H1 (cell line): ENCODE measurements at regions not wholly inside any gene's neighbourhood (a gene's known extent, or its start where the extent isn't known, plus 50 kb on each side); places are given as distances from the start of the nearest gene placed in this dataset.

Source experiments
- CBX8 ChIP-seq: fragments of 300-800, 300-1000 bp; sonication (generic); IDR thresholded peaks from 2 replicates; pipeline ENCODE4 v1.7.1; 2016; ENCODE audit warnings: low read depth, low read length, borderline replicate concordance
- EZH2 ChIP-seq: fragments of 200-600 bp; sonication (generic); IDR thresholded peaks from 2 replicates; pipeline ENCODE4 v1.7.1; 2012; ENCODE audit warnings: low read depth, mild to moderate bottlenecking, moderate library complexity, low read length, inconsistent platforms; ENCODE audit not compliant: severe bottlenecking
- JUND ChIP-seq: IDR thresholded peaks from 2 replicates; pipeline ENCODE4 v1.6.1; 2011; ENCODE audit warnings: mild to moderate bottlenecking, improper control_type of control experiment, low read length
- RAD21 ChIP-seq, 2 experiments: IDR thresholded peaks in 1 of 2; conservative IDR thresholded peaks in 1 of 2; 2 replicates each; pipeline ENCODE4 v1.6.1; 2011; ENCODE audit warnings: low read depth in 2 of 2, low read length in 2 of 2, improper control_type of control experiment in 1 of 2, inconsistent platforms in 1 of 2, mild to moderate bottlenecking in 1 of 2, moderate library complexity in 1 of 2
- TF ChIP-seq, protein P1 (sequence below), 3 experiments: IDR thresholded peaks; 1 replicate in 2 of 3; 2 replicates in 1 of 3; pipeline versions ENCODE4 v1.5.1 to v1.6.1; 2011; ENCODE audit warnings: low read length in 3 of 3, mild to moderate bottlenecking in 3 of 3, inconsistent platforms in 2 of 3, low read depth in 1 of 3, moderate library complexity in 1 of 3; ENCODE audit not compliant: insufficient read depth in 1 of 3; ENCODE audit errors: control extremely low read depth in 1 of 3

DNA sequence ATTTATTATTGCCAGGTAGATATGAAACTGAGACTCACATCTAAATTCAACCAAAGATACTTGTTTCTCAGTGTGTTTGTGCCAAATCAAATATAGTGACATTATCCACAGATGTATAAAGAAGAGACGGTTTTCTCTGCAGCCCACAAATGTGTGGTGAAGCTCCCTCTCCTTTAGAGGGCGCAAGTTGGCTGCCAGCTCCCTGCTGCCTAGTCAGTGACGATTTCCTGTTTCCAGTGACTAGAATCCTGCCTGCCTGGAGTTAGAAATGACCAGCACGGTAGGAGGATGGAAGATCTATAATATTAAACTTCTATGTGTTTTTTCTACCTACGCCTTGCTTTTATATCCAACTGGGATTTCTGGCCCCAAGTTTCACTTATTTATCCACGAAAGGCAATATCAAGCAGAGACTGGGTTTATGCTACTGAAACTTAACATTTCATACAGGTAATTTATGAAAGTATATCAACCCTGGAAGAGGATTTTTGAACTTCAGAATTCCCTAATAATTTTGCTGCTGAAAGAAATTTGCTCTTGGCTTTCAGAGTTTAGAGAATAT lies 1793.7 kb upstream of the TENM3 start (continued):
- TF ChIP-seq, protein P1, sequence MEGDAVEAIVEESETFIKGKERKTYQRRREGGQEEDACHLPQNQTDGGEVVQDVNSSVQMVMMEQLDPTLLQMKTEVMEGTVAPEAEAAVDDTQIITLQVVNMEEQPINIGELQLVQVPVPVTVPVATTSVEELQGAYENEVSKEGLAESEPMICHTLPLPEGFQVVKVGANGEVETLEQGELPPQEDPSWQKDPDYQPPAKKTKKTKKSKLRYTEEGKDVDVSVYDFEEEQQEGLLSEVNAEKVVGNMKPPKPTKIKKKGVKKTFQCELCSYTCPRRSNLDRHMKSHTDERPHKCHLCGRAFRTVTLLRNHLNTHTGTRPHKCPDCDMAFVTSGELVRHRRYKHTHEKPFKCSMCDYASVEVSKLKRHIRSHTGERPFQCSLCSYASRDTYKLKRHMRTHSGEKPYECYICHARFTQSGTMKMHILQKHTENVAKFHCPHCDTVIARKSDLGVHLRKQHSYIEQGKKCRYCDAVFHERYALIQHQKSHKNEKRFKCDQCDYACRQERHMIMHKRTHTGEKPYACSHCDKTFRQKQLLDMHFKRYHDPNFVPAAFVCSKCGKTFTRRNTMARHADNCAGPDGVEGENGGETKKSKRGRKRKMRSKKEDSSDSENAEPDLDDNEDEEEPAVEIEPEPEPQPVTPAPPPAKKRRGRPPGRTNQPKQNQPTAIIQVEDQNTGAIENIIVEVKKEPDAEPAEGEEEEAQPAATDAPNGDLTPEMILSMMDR (IDR thresholded peaks at IDR 0.05; ENCODE audit: control extremely low read depth in 1 of 3, insufficient read depth in 1 of 3, low read depth in 1 of 3, low read length in 3 of 3) = peak; percentile 76 to 90 (median 82)
- TF ChIP-seq JUND (no peak), EZH2 (no peak), CBX8 (no peak), RAD21 (IDR thresholded peaks at IDR 0.05 in 1 of 2, conservative IDR thresholded peaks at IDR 0.05 in 1 of 2; ENCODE audit: low read depth in 2 of 2, low read length in 2 of 2) (peak; percentile 88 to 91)
